Hepatic stellate cell (primary cell): ENCODE measurements at regions not wholly inside any gene's neighbourhood (a gene's known extent, or its start where the extent isn't known, plus 50 kb on each side); places are given as distances from the start of the nearest gene placed in this dataset.

ENCODE experiments used
- DNase-seq: peaks from one replicate; pipeline ENCODE4 v3.0.0; 2011; ENCODE audit warnings: low spot score

- DNase-seq, result no peak
Measured at GRCh38 chr5:92930057-92930456, 651.0 kb downstream of the NR2F1-AS1 start.

GRCh38 chr5:92927291-92927778 is 653.7 kb downstream of the NR2F1-AS1 start:
- no peak for DNase-seq

DNA sequence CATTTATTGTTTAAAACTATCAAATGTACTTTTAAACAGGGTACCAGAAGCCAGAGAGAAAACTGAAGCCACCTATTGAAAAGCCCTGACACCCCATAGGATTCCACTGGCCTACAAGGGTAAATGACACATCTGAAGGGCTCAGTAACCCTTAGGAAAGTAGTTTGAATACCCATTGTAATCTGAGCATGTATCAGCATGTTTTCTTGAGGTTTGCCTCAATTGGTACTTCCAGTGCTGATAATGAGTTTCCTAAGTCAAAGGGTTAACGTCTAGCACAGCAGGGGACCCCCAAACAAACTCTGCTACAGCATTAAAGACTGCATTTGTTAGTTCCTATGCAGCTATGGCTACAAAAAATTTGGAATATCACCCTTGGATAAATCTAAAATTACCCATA is 657.1 kb downstream of the NR2F1-AS1 start:
- no peak for DNase-seq

GRCh38 chr5:92922231-92922967 is 658.6 kb downstream of the NR2F1-AS1 start:
- no peak for DNase-seq

GRCh38 chr5:92917044-92917443 is 664.0 kb downstream of the NR2F1-AS1 start:
- DNase-seq, result no peak

- DNase-seq, result no peak
Measured at GRCh38 chr5:92916036-92916435, 665.0 kb downstream of the NR2F1-AS1 start.

DNA sequence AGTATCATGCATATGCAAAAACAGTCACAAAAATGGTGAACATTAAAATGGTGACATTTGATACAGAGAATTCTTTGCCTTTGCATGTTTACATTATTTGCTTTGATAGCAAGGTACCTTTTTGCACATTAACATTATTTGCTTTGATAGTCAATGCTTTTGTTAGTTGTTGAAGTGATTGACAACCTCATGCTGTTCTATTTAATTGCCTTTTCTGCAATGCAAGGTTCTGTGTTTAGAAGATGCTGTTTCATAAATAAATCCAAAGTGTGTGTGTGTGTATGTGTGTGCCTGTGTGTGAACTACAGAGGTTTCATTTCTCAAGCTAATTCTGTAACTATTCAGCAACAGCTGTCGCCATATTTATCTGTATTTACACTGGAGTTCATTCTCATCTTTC is 668.7 kb downstream of the NR2F1-AS1 start:
- no peak for DNase-seq

DNA sequence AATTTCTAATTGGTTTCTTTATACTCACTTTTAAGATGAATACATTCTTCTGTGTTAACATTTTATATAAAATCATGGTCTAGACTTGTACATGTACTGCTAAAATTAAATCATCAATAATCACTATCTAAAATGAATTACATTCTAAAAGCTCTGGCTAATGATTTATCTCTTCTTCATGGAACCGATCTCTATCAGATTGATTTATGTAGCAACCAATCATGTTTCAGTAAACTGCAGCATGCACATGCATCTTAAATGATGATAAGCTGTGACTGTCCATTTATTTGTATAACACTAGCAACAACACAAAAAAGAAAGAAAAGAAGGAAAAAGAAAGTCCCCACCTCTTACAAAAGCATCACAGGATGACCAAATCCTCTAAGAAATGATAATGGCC is 669.2 kb downstream of the NR2F1-AS1 start:
- no peak for DNase-seq

- DNase-seq, result no peak
Measured at GRCh38 chr5:92911293-92911692, 669.7 kb downstream of the NR2F1-AS1 start.

DNA sequence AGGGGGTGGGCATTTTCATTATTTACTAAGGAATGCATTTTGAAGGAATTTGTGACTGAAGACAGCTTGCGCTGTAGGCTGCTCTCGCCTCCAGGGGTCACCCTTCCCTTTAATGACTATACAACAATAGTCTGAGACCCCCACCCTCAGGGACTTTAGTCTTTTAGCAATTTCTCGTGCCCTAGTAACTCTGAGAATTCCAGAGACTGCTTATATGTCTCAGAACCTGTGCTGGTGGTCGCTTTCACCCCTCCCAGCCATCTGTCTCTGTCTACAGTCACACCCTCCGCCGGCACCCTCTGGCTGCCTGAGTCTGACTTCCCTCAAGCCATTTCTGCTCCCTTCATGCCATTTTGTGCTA is 671.4 kb downstream of the NR2F1-AS1 start:
- DNase-seq, result no peak

- no peak for DNase-seq
Measured at GRCh38 chr5:92908952-92909601, 671.9 kb downstream of the NR2F1-AS1 start.

GRCh38 chr5:92907938-92908606 is 672.9 kb downstream of the NR2F1-AS1 start:
- DNase-seq, result no peak

- no peak for DNase-seq
Measured at GRCh38 chr5:92906798-92907376, 674.1 kb downstream of the NR2F1-AS1 start.

DNA sequence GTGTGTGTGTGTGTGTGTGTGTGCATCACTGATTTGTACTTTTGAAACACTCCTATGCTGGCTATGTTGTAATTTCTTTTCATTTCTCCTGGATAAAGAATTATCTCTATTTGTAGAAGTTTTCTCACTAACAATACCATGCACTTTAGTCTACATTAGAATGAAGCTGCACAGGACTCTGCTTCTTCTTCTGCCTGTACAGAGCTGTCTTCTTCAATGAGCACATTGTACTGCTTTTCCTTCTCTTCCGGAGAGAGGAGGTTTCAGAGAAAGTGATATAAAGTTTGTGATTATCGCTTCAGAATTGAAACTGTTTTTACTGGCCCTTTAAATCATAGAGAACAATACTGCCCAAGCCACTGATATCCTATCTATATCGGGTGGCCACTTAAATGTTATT is 677.0 kb downstream of the NR2F1-AS1 start:
- no peak for DNase-seq

GRCh38 chr5:92899611-92900010 is 681.4 kb downstream of the NR2F1-AS1 start:
- DNase-seq, result no peak

DNA sequence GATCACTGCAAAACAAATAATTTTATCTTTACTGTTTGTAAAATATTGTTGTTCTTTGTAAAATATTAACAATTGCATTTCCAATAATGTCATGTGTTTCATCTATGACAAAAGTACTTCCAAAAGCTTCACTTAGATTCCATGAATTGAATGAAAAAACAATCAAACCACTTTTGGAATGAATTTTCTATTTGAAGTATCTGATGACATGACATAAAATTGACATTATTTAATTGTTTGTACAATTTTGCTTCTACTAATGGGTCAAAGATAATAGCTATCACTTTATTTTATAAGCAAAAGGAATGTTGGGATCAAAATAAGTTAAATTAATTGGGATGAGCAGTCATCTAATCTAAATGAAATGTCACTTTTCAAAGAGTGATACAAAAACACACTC is 684.3 kb downstream of the NR2F1-AS1 start:
- DNase-seq, result no peak

GRCh38 chr5:92890841-92891244 is 690.2 kb downstream of the NR2F1-AS1 start:
- DNase-seq, result peak; percentile 6

GRCh38 chr5:92889140-92889539 is 691.9 kb downstream of the NR2F1-AS1 start:
- no peak for DNase-seq

- DNase-seq, result no peak
Measured at GRCh38 chr5:92887254-92887653, 693.8 kb downstream of the NR2F1-AS1 start.

DNA sequence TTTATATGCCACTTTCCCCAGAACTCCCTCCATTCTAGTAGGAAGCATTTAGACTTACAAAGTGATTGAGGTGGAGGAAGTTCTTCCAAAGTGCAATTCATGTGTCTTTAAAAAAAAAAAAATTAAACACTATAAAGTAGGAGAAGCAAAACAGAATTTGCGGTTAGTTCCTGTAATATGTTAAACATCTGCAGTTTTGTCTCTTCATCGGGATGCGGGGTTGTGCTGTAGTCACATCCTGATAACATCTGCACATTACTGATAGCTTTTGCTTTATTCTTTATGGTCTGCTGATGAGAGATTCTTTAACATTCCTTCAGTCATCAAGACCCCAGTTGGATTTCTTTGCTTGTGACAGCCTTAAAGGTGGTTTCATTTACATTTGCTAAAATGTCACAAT is 694.3 kb downstream of the NR2F1-AS1 start:
- no peak for DNase-seq

GRCh38 chr5:92885950-92886349 is 695.1 kb downstream of the NR2F1-AS1 start:
- DNase-seq, result no peak

DNA sequence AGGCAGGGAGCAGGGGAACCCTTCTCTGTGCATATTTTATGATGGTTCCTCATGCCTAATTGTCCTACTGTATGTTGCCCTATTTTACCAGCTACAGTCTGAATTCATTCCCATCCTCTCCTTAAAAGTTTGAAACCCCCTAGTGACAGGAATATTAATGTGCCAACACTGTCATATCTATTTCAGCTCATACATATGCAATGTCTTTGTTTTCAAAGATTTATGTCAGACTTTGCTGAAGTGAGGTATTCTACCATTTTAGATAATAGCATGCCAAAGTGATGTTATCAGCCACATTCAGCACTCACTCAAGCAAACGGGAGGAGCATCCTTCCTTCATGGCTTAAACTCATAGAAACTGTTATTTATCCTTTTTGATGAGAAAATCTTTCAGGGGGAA is 696.5 kb downstream of the NR2F1-AS1 start:
- DNase-seq, result no peak
